ENCODE measurements at regions not wholly inside any gene's neighbourhood (a gene's known extent, or its start where the extent isn't known, plus 50 kb on each side); places are given as distances from the start of the nearest gene placed in this dataset.

GRCh38 chr10:78813526-78813925 lies 255.2 kb upstream of the ZMIZ1 start:
- Histone ChIP-seq H3K4me1 (no peaks in the 10 kb centered on the region), H3K9me3 (no peaks in the 10 kb centered on the region), H3K27me3 (ENCODE audit: insufficient read depth in 3 of 3, low read length in 2 of 3) (no peaks in the 10 kb centered on the region), H3K36me3 (ENCODE audit: insufficient read depth in 1 of 2, low read depth in 1 of 2) (no peaks in the 10 kb centered on the region), H3K27ac (no peak overlapping the region), H3K4me3 (no peak overlapping the region)
- WGBS, 3 donors = 94 to 100% (median 95%) methylated on average over 1 of the region's 1 CpG
- intact Hi-C loops (cut with DNase I) = no loop called here
- ATAC-seq (no peak), DNase-seq (no peak)
- no peak for TF ChIP-seq CTCF (IDR thresholded peaks at IDR 0.05)

GRCh38 chr10:78813998-78814399 lies 254.8 kb upstream of the ZMIZ1 start:
- 74 to 78% (median 75%) methylated on average over 6 of the region's 6 CpGs for WGBS, 3 donors
- no peaks in the 10 kb centered on the region for H3K27me3 ChIP-seq (ENCODE audit: insufficient read depth in 3 of 3, low read length in 2 of 3)
- DNase-seq (no peak), ATAC-seq (no peak)
- no peak for TF ChIP-seq CTCF (IDR thresholded peaks at IDR 0.05)
- H3K36me3 ChIP-seq (ENCODE audit: insufficient read depth in 1 of 2, low read depth in 1 of 2) = no peaks in the 10 kb centered on the region
- no peak overlapping the region for H3K4me3 ChIP-seq
- H3K27ac ChIP-seq = no peak overlapping the region
- intact Hi-C loops (cut with DNase I) = no loop called here
- no peaks in the 10 kb centered on the region for H3K4me1 ChIP-seq
- H3K9me3 ChIP-seq = no peaks in the 10 kb centered on the region

GRCh38 chr10:78814407-78814806 lies 254.4 kb upstream of the ZMIZ1 start:
- Histone ChIP-seq H3K27me3 (ENCODE audit: insufficient read depth in 3 of 3, low read length in 2 of 3) (no peaks in the 10 kb centered on the region), H3K4me1 (no peaks in the 10 kb centered on the region), H3K4me3 (no peak overlapping the region), H3K27ac (no peak overlapping the region), H3K36me3 (ENCODE audit: insufficient read depth in 1 of 2, low read depth in 1 of 2) (no peaks in the 10 kb centered on the region), H3K9me3 (no peaks in the 10 kb centered on the region)
- WGBS, 3 donors = 88 to 91% (median 89%) methylated on average over 3 of the region's 3 CpGs
- TF ChIP-seq CTCF (IDR thresholded peaks at IDR 0.05) = no peak
- intact Hi-C loops (cut with DNase I) = no loop called here
- ATAC-seq (no peak), DNase-seq (no peak)

GRCh38 chr10:78815702-78816334 lies 252.9 kb upstream of the ZMIZ1 start:
- TF ChIP-seq CTCF (IDR thresholded peaks at IDR 0.05) = no peak
- no peak for ATAC-seq
- no peaks in the 10 kb centered on the region for H3K36me3 ChIP-seq (ENCODE audit: insufficient read depth in 1 of 2, low read depth in 1 of 2)
- no peak for DNase-seq
- 77 to 81% (median 79%) methylated on average over 2 of the region's 2 CpGs for WGBS, 3 donors
- no peaks in the 10 kb centered on the region for H3K4me1 ChIP-seq
- no peak overlapping the region for H3K4me3 ChIP-seq
- no peak overlapping the region for H3K27ac ChIP-seq
- H3K27me3 ChIP-seq (ENCODE audit: insufficient read depth in 3 of 3, low read length in 2 of 3) = no peaks in the 10 kb centered on the region
- H3K9me3 ChIP-seq = no peaks in the 10 kb centered on the region
- intact Hi-C loops (cut with DNase I) = no loop called here

GRCh38 chr10:78817361-78817760 lies 251.4 kb upstream of the ZMIZ1 start:
- DNase-seq (no peak), ATAC-seq (peak in 3 of 4 donors; percentile 42 to 73 (median 42))
- intact Hi-C loops (cut with DNase I) = no loop called here
- 66 to 69% (median 67%) methylated on average over 3 of the region's 3 CpGs for WGBS, 3 donors
- H3K27me3 ChIP-seq (ENCODE audit: insufficient read depth in 3 of 3, low read length in 2 of 3) = no peaks in the 10 kb centered on the region
- TF ChIP-seq CTCF (IDR thresholded peaks at IDR 0.05) = no peak
- no peak overlapping the region for H3K4me3 ChIP-seq
- no peaks in the 10 kb centered on the region for H3K36me3 ChIP-seq (ENCODE audit: insufficient read depth in 1 of 2, low read depth in 1 of 2)
- no peaks in the 10 kb centered on the region for H3K9me3 ChIP-seq
- H3K27ac ChIP-seq = no peak overlapping the region
- no peaks in the 10 kb centered on the region for H3K4me1 ChIP-seq
